ENCODE measurements at regions not wholly inside any gene's neighbourhood (a gene's known extent, or its start where the extent isn't known, plus 50 kb on each side); places are given as distances from the start of the nearest gene placed in this dataset.
"Not testable (repeated sequence)": the region's sequence is repeated elsewhere in the genome, so short reads cannot be mapped to it uniquely, and the experiment has no call there.

GRCh38 chr10:124323806-124324205 lies 94.9 kb downstream of the OAT start:
- DNase-seq, result no peak

- no peak for DNase-seq
Observed at GRCh38 chr10:124323111-124323725, 95.5 kb downstream of the OAT start.

GRCh38 chr10:124322191-124322980 lies 96.3 kb downstream of the OAT start:
- no peak for DNase-seq

- no peak for DNase-seq
Observed at GRCh38 chr10:124321433-124322089, 97.2 kb downstream of the OAT start.

GRCh38 chr10:124320778-124321432 lies 97.8 kb downstream of the OAT start:
- DNase-seq, result no peak

GRCh38 chr10:124319926-124320391 lies 98.8 kb downstream of the OAT start:
- DNase-seq, result no peak

- DNase-seq, result not testable (repeated sequence)
Observed at GRCh38 chr10:124319520-124319919, 99.2 kb downstream of the OAT start.

GRCh38 chr10:124318811-124319210 lies 99.9 kb downstream of the OAT start:
- DNase-seq, result no peak

- no peak for DNase-seq
Observed at GRCh38 chr10:124318076-124318475, 100.6 kb downstream of the OAT start.

GRCh38 chr10:124316326-124316725 lies 102.4 kb downstream of the OAT start:
- DNase-seq, result no peak

GRCh38 chr10:124315591-124316270 lies 103.0 kb downstream of the OAT start:
- no peak for DNase-seq

GRCh38 chr10:124313374-124313773 lies 105.3 kb downstream of the OAT start:
- no peak for DNase-seq

GRCh38 chr10:124308811-124309210 lies 109.9 kb downstream of the OAT start:
- DNase-seq, result no peak

- DNase-seq, result no peak
Observed at GRCh38 chr10:124308056-124308645, 110.6 kb downstream of the OAT start.

- DNase-seq, result no peak
Observed at GRCh38 chr10:124307591-124307990, 111.1 kb downstream of the OAT start.

- no peak for DNase-seq
Observed at GRCh38 chr10:124306922-124307371, 111.8 kb downstream of the OAT start.

GRCh38 chr10:124306520-124306919 lies 112.2 kb downstream of the OAT start:
- DNase-seq, result no peak

GRCh38 chr10:124305984-124306383 lies 112.7 kb downstream of the OAT start:
- no peak for DNase-seq

GRCh38 chr10:124305131-124305530 lies 113.6 kb downstream of the OAT start:
- DNase-seq, result no peak

GRCh38 chr10:124303662-124304418 lies 114.9 kb downstream of the OAT start:
- no peak for DNase-seq

- no peak for DNase-seq
Observed at GRCh38 chr10:124302951-124303505, 115.7 kb downstream of the OAT start.

All from DMS153 (cell line).